ENCODE measurements at regions not wholly inside any gene's neighbourhood (a gene's known extent, or its start where the extent isn't known, plus 50 kb on each side); places are given as distances from the start of the nearest gene placed in this dataset.

DNA sequence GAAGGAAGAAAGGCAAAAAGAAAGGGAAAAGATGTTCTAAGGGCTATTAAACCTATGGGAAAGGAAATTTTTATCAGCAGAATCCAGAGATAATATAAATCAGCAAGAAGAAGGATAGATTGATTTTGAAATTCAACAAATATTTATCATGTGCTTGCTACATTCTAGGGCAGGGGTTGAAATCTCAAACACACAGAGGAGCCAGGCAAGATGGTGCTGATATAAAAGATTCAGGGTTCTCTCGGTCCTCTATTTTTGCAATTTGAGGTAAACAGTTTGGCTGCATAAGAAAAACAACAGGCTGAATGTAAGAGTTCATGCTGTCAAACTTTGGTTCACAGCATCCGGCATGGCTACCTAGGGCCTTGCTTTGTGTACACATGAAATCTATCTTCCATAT, 109.6 kb upstream of the BMP2 start:
- no peak for DNase-seq

DNA sequence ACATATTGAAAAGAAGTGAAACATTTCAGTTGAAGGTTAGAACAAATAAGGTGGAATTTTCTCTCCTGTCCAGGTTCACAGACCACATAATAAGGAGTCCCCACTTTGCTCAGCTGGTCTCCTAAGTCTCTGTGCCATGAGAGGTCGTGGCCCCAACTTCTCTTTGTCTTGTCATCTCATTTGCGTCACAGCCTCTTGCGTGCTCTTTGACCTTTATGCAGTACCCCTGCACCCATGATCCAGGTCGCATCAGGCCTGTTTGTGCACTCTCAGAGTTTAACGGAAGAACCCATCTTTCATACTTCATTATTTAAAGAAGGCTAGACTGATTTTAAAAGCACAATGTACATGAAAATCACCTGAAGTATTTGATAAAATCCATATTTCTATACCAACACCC, 110.4 kb upstream of the BMP2 start:
- no peak for DNase-seq

DNA sequence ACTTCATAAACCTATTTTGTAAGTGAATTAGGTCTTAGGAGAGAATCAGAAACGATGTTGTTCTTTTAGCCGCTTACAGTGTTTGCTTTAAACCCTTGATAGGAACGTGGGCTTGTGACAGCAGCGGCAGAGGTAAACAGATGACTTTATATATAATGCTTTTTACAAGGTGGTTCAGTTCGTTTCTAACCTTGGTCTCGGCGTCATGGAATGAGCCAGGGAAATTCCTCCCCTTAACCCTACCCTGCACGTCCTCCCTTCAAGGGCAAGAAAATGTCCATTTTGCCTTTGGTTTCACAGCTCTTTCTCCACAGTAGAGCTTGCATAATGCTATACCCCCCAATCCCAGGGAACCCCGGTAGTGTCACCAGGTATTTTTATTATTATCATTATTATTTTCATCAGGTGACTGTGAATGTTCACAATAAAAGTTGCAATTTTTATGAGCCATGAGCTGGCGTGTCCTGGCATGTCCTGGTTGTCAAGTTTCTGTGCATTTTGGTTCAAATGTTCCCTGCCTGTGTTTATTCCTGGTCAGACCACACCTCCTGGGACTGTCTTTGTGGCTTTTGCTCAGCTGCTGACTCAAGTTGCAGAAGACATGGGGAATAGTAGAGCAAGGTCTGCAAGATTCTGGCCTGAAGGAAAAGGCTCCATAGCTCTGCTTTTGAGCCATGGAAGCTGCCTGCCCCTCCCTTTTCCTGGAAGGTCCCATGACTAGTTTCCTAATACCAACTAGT, 112.8 kb upstream of the BMP2 start:
- DNase-seq, result no peak

DNA sequence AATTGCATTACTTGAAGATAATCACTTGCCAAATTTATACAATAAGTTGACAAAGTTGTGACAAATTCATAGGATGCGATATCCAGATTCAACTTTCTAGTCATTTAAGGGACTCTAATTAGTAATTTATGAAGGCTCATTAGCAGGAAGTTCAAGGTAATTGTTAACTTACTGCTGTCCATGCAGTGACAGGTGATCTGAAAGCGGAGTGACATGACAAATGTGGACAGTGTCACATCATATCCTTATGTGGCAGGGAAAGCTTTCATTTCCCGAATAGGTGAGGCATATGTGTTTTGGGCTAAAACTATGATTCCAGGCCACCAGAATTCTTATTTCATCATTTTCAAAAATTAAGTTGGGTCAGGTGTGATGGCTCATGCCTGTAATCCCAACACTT, 115.9 kb upstream of the BMP2 start:
- no peak for DNase-seq

DNA sequence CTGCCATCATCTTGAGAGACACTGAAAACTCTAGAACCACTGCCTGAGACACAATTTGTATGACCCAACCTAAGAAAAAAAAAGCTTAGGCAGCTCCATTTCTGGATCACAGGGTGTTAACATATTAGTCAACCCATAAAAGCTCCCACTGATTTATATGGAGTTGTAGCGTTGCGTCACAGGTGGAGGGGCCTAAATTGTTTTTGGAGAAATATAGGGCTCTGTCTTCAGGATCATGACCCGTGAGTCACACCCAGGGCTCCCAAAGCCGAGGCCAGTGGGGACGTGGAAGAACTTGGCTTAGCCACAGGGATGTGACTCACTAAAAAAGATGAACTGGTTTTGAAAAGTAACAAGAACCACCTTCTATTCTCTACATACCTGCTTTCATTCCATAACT, 116.5 kb upstream of the BMP2 start:
- DNase-seq, result no peak

DNA sequence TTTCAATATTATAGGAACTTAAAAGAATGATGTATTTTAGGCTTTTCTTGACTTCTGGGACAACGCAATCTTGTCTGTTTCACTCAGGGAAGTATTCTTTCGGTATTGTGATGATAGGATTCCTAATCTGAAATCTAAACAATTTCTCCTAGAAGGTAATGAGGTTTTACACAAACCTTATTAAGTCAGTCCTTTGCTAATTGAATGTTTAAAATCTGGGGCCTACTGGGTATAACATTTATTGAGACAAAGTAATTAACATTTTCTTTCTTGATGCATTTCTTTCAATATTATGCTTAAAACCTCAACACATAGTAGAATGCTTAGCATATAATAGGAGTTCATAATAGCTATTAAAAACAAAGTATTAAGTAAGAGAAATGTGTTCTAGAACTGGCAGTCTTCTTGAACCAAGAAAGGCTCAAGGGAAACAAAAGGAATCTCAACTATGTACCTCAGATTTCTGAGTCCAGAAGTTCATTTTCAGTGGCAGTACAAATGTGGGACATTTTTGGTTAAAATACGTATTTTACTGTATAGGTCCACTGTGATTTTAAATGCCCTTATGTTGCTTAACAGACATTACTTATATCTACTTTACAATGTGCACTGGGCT, 121.4 kb upstream of the BMP2 start:
- no peak for DNase-seq

DNA sequence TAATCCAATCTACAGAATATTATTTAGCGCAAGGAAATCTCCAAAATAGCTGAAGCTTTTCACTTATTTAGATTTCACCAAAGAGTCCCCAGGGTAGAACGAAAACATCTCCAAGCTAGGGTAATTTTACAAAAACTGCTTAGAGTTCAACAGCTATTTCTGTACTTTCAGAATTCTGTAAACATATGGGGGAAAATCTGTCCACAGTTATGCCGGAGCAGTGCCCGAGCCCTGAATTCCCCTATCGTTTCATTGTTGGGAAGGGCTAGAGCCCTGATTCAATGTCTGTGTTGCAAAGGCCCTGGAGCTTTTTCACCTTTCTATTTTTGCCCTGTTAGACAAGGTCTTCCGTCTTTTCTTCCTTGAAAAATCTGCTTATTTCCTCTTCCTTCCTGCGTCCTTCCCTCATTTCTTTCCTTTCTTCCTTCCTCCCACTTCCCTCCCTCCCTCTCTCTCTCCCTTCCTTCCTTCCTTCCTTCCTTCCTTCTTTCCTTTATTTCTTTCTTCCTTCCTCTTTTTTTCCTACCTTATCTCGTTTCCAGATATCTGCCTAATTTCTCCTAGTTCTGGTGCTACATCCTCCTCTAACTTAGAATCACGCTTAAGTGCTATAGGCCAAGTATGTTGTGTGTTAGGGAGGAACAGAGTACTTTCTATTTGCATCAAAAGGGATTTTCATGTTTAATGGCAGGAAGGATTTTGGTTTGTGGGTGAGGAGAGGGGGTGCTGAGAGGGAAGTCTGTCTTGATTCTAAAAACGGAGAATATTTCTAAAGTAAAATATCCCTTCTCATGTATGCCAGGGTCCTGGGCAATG, 122.5 kb upstream of the BMP2 start:
- DNase-seq, result no peak

DNA sequence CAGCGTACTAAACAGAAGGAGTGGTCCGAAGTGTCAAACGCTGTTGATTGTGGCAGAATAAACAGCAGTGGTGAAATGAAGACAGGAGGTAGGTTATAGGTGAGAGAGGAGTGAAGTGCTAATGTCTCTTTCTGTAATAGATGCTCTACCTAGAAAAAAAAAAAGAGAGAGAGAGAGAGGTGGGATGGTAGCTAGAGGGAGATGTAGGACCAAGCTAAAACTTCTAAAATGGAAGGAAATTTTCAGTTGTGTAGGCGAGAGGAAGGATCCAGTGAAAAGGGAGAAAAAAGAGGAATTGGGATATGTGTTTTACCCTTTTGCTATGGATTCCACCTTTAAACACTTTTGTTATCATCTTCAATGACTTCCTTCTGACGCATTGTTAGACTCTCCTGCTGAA, 126.5 kb upstream of the BMP2 start:
- DNase-seq, result no peak

DNA sequence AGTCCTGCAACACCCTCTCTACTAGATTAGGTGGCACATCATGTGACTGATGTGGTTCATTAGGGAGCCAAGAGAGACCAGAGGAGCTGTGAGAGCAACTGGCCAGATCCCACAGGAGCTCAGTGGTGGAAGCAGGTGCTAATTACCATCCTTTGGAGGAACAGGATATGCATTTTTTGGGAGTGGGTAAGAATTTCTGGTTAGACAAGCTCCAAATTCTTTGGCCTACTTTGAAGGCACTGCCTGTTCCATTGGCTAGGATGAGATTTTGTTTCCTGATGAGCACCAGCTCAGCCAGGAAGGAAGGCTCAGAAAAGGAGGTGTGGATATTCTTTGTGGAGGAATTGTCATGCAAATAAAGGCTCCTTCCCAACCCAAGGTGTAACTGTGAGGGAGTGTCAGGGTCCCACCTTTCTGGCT, 130.3 kb upstream of the BMP2 start:
- DNase-seq, result no peak

DNA sequence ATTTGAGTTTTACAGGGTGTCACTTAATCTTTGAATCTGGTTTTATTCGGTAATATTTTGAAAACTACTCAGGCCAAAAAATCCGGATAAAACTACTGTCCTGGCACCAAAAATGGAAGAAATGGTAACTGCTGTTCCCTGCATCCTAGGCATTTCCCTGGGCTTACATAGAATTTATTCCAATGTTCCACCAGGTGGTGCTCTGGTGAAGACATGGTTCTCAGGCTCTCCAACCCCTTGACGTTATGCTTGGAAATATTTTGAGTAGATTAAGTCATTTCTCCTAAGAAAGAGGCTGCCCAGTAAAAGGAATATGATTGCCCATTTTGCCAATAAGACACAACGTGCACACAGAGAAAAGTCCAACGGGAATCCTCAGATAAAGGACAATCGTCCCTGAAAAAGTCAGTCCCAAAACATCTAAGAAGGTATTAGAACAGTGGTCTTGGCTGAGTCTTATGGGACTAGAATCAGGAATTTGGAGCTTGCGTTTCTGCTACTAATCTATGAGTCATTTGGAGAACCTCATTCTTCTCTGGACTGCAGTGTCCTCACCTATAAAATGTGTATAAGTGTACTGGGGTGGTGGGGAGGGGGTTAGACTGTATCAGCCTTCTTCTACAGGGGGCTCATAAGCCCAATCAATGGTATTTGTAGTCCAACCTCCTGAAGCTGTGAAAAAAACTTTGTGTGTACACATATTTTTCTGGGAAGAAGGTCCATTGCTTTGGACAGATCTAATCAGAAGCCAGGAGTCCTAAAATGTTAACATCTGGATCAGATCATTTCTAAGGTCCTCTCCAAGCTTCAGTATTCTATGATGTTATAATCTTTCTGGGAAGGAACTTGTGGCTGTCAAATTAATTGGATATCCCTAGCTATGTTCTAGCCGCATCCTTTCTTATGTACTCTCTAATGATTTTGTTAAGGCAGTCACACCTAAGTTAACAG, 131.0 kb upstream of the BMP2 start:
- DNase-seq, result peak; percentile 37 to 70

DNA sequence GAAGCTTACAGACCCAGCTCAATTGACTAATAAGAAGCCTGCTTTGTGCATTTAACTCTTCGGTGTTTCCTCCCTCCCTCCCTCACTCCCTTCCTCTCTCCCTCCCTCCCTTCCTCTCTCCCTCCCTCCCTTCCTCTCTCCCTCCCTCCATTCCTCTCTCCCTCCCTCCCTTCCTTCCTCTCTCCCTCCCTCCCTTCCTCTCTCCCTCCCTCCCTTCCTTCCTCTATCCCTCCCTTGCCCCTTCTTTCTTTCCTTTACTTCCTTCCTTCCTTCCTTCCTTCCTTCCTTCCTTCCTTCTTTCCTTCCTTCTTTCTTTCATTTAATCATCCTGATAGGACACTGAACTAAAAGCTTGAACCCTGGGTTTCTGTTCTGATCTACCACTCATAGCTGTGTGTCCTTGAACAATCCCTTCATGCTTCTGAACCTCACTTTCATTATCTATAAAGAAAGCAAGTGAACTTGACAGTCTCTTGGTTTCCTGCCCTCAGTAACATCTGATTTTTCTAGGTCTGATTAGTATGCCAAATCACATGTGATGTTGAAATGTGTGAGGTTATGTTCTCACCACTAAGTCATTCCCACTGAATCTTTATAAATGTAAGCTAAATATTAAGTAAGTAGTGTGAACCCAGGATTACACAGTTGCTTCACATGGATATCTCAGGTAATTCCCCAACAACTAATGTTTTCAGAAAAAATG, 132.3 kb upstream of the BMP2 start:
- no peak for DNase-seq

DNA sequence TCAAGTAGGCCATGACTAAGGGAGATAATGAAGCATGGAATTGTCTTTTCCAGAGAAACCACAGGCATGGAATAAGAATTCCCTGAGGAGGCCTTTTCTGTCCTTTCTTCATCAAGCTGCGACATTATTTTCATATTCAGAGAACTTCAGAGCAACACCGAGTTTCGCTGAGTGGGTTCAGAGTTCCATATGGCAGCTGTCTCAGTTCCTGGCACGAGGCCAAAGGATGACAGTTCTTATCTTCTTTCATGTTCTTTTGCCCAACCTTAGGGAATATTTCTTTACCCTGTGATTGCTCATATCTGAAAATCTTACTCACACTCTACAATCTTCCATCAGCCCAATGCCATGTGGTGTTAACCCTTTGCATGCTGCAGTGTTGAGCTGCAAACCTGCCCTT, 135.3 kb upstream of the BMP2 start:
- peak; percentile 19 to 61 for DNase-seq

DNA sequence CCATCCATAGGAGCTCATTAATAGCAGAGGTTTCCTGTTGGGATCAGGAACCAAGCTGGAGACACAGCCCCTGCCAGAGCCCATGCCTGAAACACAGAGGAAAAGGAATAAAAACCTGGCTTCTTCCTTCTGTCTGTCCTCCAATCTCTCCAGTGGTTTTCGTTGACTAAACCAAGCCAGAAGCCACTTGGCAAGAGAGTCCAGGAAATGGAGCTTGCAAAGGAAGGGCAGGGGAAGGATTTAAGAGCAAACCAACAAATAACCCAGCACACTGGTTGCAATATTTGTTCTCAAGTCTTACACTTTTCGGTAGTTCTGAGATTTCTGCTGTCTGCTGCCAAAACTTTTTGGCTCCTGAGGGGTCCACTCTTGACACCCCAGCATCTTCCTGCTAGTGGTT, 137.0 kb upstream of the BMP2 start:
- no peak for DNase-seq

DNA sequence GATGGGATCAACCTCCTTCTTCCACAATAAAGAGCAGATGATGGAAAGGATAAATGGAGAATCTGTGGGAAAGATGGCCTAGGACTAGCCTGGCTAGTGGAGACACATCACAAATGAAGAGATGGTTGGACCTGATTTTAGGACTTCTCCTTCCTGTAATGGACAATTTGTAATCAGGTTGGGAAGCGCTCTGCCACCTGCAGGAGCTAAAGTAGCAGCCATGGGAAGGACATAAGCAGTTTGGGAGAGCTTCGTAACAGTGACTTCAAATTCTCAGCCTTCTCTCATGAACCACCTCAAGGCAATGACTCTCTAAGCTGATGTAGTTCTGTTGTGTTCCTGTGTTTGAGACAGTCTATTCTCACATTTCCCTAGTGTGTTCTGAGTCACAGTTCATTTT, 137.9 kb upstream of the BMP2 start:
- no peak for DNase-seq

DNA sequence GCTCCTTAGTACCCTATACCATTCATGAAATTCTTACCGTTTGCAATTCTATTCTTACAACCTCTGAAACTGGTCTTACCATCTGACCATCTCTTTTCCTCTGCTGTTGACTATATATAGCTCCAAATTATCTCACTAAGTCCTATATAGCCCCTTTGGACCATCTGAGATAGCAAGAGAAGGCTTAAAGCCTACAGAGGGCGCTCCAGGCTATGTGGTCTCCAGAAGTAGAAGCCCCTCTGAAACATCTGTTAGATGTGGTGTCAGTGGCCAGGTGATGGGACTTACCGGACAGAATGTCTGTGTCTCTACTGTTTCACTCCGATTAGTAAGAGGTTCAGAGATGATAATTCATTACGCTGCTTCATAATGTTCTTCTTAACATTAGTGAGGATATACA, 140.7 kb upstream of the BMP2 start:
- peak in 1 of 2 experiments; percentile 33 for DNase-seq

DNA sequence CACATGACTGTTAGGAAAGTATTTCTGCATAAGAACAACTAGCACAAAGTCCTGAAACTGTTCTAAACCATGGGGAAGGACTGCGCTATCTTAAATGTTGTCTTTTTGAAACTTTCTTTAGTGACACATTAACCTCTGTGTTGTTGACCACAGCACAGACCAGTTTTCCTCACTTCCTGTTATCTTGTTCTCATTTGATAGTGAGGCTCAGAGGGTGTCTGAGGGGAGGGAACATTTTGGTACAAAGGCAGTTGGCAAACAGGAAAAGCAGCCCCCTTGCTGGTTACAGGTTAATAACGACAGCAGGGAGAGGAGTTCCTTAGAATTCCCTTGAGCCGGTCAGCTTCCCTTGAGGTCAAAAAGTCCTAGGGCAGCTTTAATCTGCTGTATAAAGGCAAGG, 143.5 kb upstream of the BMP2 start:
- DNase-seq, result no peak

DNA sequence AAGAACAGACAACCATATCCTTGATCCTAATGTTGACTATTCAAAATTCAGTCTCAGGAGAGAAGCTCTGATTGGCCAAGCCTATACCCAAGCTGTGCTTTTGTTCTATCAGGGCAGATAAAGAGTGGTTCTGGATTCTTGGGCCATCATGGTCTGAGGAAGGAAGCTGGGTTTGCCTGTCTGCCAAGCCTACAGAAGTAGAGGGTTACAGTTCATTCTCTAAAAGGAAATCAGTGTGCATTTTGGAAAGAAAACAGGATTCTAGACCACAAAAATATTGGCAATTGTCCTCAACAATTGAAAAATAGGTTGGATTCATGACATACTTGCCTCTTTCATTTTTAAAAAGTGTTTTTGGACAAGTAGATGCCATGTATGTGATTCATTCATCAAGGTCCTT, 145.4 kb upstream of the BMP2 start:
- DNase-seq, result no peak

DNA sequence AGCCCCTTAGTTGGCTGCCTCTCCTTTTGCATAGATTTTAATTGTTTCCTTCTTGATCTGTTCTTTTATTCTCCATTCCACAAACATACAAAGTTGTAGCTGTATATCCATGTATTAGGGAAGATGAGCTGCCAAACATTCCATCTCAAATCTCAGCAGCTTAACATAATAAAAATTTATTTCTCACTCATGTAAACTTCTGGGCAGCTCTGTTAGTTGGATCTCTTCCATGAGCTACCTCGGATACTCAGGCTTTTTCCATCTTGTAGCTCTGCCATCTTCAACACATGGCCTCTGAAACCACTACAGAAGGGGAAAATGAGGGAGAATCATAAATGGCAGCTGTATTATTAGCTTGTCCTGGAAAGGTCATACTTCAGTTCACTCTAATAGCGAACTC, 149.4 kb upstream of the BMP2 start:
- DNase-seq, result no peak

DNA sequence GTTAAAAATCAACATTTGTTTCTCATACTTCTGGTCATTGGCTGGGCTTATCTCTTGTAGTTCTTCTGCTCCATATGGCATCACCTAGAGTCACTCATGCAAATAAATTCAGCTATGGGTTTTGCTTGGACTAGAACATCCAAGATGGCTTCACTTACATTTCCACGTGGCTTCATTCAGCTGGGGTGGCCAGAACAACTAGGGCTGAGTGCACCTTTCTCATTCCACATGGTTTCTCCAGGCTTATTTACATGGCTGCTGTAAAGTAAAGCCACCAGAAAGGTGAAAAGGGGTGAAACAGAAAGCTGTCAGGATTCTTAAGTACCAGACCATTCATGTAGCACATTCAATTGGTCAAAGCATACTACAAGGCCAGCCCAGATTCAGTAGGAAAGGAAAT, 151.1 kb upstream of the BMP2 start:
- no peak for DNase-seq

DNA sequence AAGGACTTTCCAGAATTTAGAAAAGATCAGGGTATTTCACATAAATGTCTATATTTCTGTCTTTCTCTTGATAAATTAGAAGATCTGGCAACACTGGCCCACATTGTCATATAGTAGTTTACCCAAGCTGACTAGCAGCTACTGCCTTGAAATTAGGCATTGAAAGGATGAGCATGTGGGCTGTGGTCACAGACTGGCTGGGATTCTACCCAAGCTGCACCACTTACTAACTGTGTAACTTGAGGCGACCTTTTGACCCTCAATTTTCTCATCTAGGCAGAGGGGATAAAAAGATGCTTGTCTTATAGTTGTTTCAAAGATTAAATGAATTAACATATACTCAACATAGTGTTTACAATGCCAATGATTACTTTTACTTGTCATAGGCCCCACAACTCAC, 152.7 kb upstream of the BMP2 start:
- no peak for DNase-seq

DNA sequence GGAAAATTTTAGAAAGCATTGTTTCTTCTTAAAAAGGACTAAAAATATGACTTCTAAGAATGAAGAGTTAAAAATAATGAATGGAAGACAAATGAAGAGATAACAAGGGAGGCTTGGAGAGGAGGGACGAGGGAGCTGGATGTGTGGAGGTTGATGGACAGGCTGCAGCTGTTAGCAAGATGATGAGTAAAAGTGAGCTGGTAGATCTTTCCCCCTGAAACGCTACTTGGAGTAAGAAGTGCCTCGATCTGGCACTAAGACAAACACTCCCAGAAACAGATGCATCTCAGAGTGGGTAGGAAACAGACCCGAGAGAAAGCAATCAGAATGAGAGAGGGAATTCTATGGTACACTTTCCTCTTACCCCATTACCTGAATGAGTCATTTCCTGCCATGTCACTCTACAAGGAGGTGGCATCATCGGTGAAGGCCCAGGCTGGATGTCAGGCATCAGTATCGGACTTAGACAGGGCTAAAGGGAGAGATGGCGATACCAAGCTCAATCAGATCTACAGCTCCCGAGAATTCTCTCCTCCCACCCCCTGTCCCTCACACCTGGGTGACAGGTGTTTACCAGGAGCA, 154.1 kb upstream of the BMP2 start:
- peak; percentile 13 to 55 for DNase-seq

DNA sequence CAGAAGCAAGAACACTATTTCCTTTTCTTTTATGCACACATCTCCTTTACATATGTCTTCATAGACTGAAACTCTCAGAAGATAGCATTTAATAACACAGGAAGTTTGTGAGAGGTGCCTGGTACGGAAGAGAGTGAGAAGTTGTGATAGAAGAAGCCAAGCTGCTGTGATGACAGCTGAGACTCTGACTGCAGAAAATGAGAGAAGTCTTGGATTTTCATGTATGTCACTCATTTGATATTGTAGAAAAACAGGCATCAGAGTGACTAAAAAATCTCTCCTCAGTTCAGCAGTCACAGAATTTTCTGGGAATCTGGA, 154.9 kb upstream of the BMP2 start:
- no peak for DNase-seq

All from SHP77 (cell line).